NT2/D1 (cell line): ENCODE measurements at regions not wholly inside any gene's neighbourhood (a gene's known extent, or its start where the extent isn't known, plus 50 kb on each side); places are given as distances from the start of the nearest gene placed in this dataset.

ENCODE experiments used
- SUZ12 ChIP-seq: IDR thresholded peaks from 2 replicates; pipeline ENCODE4 v1.6.1; 2011; ENCODE audit not compliant: insufficient read length, insufficient read depth; ENCODE audit errors: extremely low read depth
- YY1 ChIP-seq: IDR thresholded peaks from 2 replicates; pipeline ENCODE4 v1.6.1; 2011; ENCODE audit not compliant: insufficient read length, insufficient read depth
- ZNF274 ChIP-seq: IDR thresholded peaks from 2 replicates; pipeline ENCODE4 v1.6.1; 2011; ENCODE audit warnings: mild to moderate bottlenecking, low read depth, low read length

GRCh38 chr17:72253597-72253996, 132.8 kb downstream of the SOX9 start:
- TF ChIP-seq YY1 (no peak), SUZ12 (no peak), ZNF274 (no peak)
